GM19043 (cell line): ENCODE measurements at regions not wholly inside any gene's neighbourhood (a gene's known extent, or its start where the extent isn't known, plus 50 kb on each side); places are given as distances from the start of the nearest gene placed in this dataset.

Experiments used
- ATAC-seq: cut with Tn5 transposase; IDR thresholded peaks from one replicate; pipeline ENCODE4 v1.9.1; 2021; ENCODE audit warnings: low read depth; ENCODE audit not compliant: unreplicated experiment

- no peak for ATAC-seq
Measured at GRCh38 chr1:98221923-98222322, 301.1 kb upstream of the DPYD start.

GRCh38 chr1:98217601-98218000 lies 296.8 kb upstream of the DPYD start:
- no peak for ATAC-seq

GRCh38 chr1:98216304-98216703 lies 295.5 kb upstream of the DPYD start:
- no peak for ATAC-seq

GRCh38 chr1:98211271-98211845 lies 290.5 kb upstream of the DPYD start:
- no peak for ATAC-seq

- ATAC-seq, result no peak
Measured at GRCh38 chr1:98210563-98210962, 289.7 kb upstream of the DPYD start.

GRCh38 chr1:98210064-98210463 lies 289.2 kb upstream of the DPYD start:
- no peak for ATAC-seq

GRCh38 chr1:98205291-98206017 lies 284.6 kb upstream of the DPYD start:
- ATAC-seq, result no peak

- ATAC-seq, result no peak
Measured at GRCh38 chr1:98203466-98203865, 282.6 kb upstream of the DPYD start.

- ATAC-seq, result no peak
Measured at GRCh38 chr1:98201666-98202081, 280.8 kb upstream of the DPYD start.

- ATAC-seq, result no peak
Measured at GRCh38 chr1:98197356-98197755, 276.5 kb upstream of the DPYD start.

- no peak for ATAC-seq
Measured at GRCh38 chr1:98196012-98196411, 275.2 kb upstream of the DPYD start.

GRCh38 chr1:98188774-98189173 lies 267.9 kb upstream of the DPYD start:
- no peak for ATAC-seq

- no peak for ATAC-seq
Measured at GRCh38 chr1:98184856-98185255, 264.0 kb upstream of the DPYD start.

GRCh38 chr1:98181036-98181764 lies 260.4 kb upstream of the DPYD start:
- no peak for ATAC-seq

GRCh38 chr1:98179151-98179773 lies 258.4 kb upstream of the DPYD start:
- no peak for ATAC-seq

GRCh38 chr1:98177751-98178150 lies 256.9 kb upstream of the DPYD start:
- no peak for ATAC-seq

GRCh38 chr1:98176936-98177335 lies 256.1 kb upstream of the DPYD start:
- no peak for ATAC-seq

- ATAC-seq, result no peak
Measured at GRCh38 chr1:98176414-98176813, 255.6 kb upstream of the DPYD start.

- ATAC-seq, result no peak
Measured at GRCh38 chr1:98172578-98172977, 251.7 kb upstream of the DPYD start.

- no peak for ATAC-seq
Measured at GRCh38 chr1:98172022-98172421, 251.2 kb upstream of the DPYD start.

- ATAC-seq, result no peak
Measured at GRCh38 chr1:98164509-98164908, 243.7 kb upstream of the DPYD start.
